IMR-90 (cell line): ENCODE measurements at regions not wholly inside any gene's neighbourhood (a gene's known extent, or its start where the extent isn't known, plus 50 kb on each side); places are given as distances from the start of the nearest gene placed in this dataset.

Experiments
- ATAC-seq: fragments of 200-7000 bp; cut with Tn5 transposase; 2 replicates; pipeline ENCODE4 v1.9.1; 2020; ENCODE audit warnings: low read depth, mild to moderate bottlenecking, moderate library complexity
- BruUV-seq: library from RNA; stranded (reverse); fragments of 400-500 nt; replicated peaks from 2 replicates; lab custom pipeline; 2021; lab: Mats Ljungman, UMichigan
- CTCF ChIA-PET: fragments of 300-600 bp; formaldehyde crosslinking; extraction: SDS; loops from one replicate; lab custom pipeline; 2021; ENCODE audit warnings: antibody characterized with exemption; lab: Yijun Ruan, JAX
- POLR2A ChIA-PET: fragments of 300-600 bp; sonication (Branson Sonifier 250); formaldehyde crosslinking; loops from one replicate; lab custom pipeline; 2022; ENCODE audit warnings: antibody characterized with exemption; ENCODE audit not compliant: unreplicated experiment; lab: Charles Lee
- DNase-seq: peaks from one replicate; pipeline ENCODE4 v3.0.0; 2013
- H2AFZ ChIP-seq: replicated peaks from 2 replicates; pipeline ENCODE3; 2013; ENCODE audit warnings: low read length, mild to moderate bottlenecking; ENCODE audit not compliant: poor library complexity
- H2AK5ac ChIP-seq: 2 replicates; pipeline ENCODE4 v1.6.1; 2013; ENCODE audit warnings: low read depth, low read length, inconsistent platforms
- H2AK9ac ChIP-seq: replicated peaks from 2 replicates; pipeline ENCODE3; 2013; ENCODE audit warnings: mild to moderate bottlenecking, low read depth, low read length, moderate library complexity; ENCODE audit not compliant: poor library complexity
- H2BK120ac ChIP-seq: 2 replicates; pipeline ENCODE4 v1.6.1; 2013; ENCODE audit warnings: low read depth, low read length, inconsistent platforms
- H2BK15ac ChIP-seq: 3 replicates; pipeline ENCODE4 v1.6.1; 2013; ENCODE audit warnings: low read depth, low read length, inconsistent platforms
- H2BK20ac ChIP-seq: 2 replicates; pipeline ENCODE4 v1.6.1; 2013; ENCODE audit warnings: low read depth, mild to moderate bottlenecking, inconsistent platforms, low read length, moderate library complexity
- H2BK5ac ChIP-seq: 2 replicates; pipeline ENCODE4 v1.6.1; 2013; ENCODE audit warnings: mild to moderate bottlenecking, low read depth, low read length, inconsistent platforms; ENCODE audit not compliant: poor library complexity, severe bottlenecking
- H3K14ac ChIP-seq: replicated peaks from 2 replicates; pipeline ENCODE4 v1.6.1; 2013; ENCODE audit warnings: low read depth, low read length, inconsistent platforms
- H3K18ac ChIP-seq: 2 replicates; pipeline ENCODE4 v1.6.1; 2013; ENCODE audit warnings: low read depth, low read length, control low read depth
- H3K23ac ChIP-seq: 2 replicates; pipeline ENCODE4 v1.6.1; 2013; ENCODE audit warnings: low read depth, low read length, inconsistent platforms
- H3K27ac ChIP-seq: 2 replicates; pipeline ENCODE4 v1.5.1; 2013; ENCODE audit warnings: mild to moderate bottlenecking, control low read depth, low read length; ENCODE audit not compliant: insufficient read depth
- H3K27me3 ChIP-seq: 2 replicates; pipeline ENCODE4 v1.6.1; 2013; ENCODE audit warnings: low read length; ENCODE audit not compliant: control insufficient read depth, insufficient read depth
- H3K36me3 ChIP-seq: 2 replicates; pipeline ENCODE4 v1.6.1; 2013; ENCODE audit warnings: low read length, mixed read lengths; ENCODE audit not compliant: control insufficient read depth, insufficient read depth
- H3K4ac ChIP-seq: 2 replicates; pipeline ENCODE4 v1.6.1; 2013; ENCODE audit warnings: low read depth, low read length, inconsistent platforms
- H3K4me1 ChIP-seq: 2 replicates; pipeline ENCODE4 v1.6.1; 2013; ENCODE audit warnings: low read length, mixed read lengths; ENCODE audit not compliant: control insufficient read depth, insufficient read depth
- H3K4me2 ChIP-seq: 2 replicates; pipeline ENCODE4 v1.6.1; 2013; ENCODE audit warnings: low read depth, mild to moderate bottlenecking, control low read depth, low read length, moderate library complexity
- H3K4me3 ChIP-seq: 2 replicates; pipeline ENCODE4 v1.5.1; 2013; ENCODE audit warnings: low read depth, mild to moderate bottlenecking, control low read depth, low read length, moderate library complexity; ENCODE audit not compliant: insufficient read depth
- H3K56ac ChIP-seq: 2 replicates; pipeline ENCODE4 v1.6.1; 2013; ENCODE audit warnings: low read length, inconsistent platforms; ENCODE audit not compliant: insufficient read depth; ENCODE audit errors: extremely low read depth
- H3K79me1 ChIP-seq, 2 experiments: 2 replicates each; pipeline ENCODE4 v1.6.1; 2013; ENCODE audit warnings: low read length in 2 of 2, inconsistent platforms in 1 of 2, low read depth in 1 of 2
- H3K9ac ChIP-seq: 2 replicates; pipeline ENCODE4 v1.6.1; 2013; ENCODE audit warnings: low read depth, low read length, control low read depth
- H3K9me1 ChIP-seq: 2 replicates; pipeline ENCODE4 v1.6.1; 2013; ENCODE audit warnings: low read length, inconsistent platforms; ENCODE audit not compliant: insufficient read depth
- H3K9me3 ChIP-seq: 2 replicates; pipeline ENCODE4 v1.6.1; 2013; ENCODE audit warnings: low read length; ENCODE audit not compliant: control insufficient read depth, insufficient read depth
- H4K20me1 ChIP-seq: 2 replicates; pipeline ENCODE4 v1.6.1; 2013; ENCODE audit warnings: low read length, inconsistent platforms; ENCODE audit not compliant: insufficient read depth
- H4K5ac ChIP-seq: 2 replicates; pipeline ENCODE4 v1.6.1; 2013; ENCODE audit warnings: mild to moderate bottlenecking, low read depth, low read length, control low read depth
- H4K8ac ChIP-seq, 2 experiments: 2 replicates each; pipeline ENCODE4 v1.6.1; 2013; ENCODE audit warnings: low read depth in 2 of 2, low read length in 2 of 2, control low read depth in 1 of 2, inconsistent platforms in 1 of 2
- H4K91ac ChIP-seq: 2 replicates; pipeline ENCODE4 v1.6.1; 2013; ENCODE audit warnings: low read depth, low read length, inconsistent platforms; ENCODE audit not compliant: insufficient read depth
- BHLHE40 ChIP-seq: fragments of 150-350 bp; IDR thresholded peaks from 2 replicates; pipeline ENCODE4 v1.6.1; 2016; ENCODE audit warnings: mild to moderate bottlenecking, low read depth, low read length
- CTCF ChIP-seq: conservative IDR thresholded peaks from 2 replicates; pipeline ENCODE4 v1.5.1; 2012; ENCODE audit warnings: mild to moderate bottlenecking, low read depth, low read length, improper control_type of control experiment
- MXI1 ChIP-seq: IDR thresholded peaks from 2 replicates; pipeline ENCODE4 v1.6.1; 2012; ENCODE audit warnings: low read depth, mild to moderate bottlenecking, low read length, moderate library complexity, borderline replicate concordance
- RCOR1 ChIP-seq: IDR thresholded peaks from 2 replicates; pipeline ENCODE4 v1.6.1; 2012; ENCODE audit warnings: mild to moderate bottlenecking, low read length, improper control_type of control experiment; ENCODE audit not compliant: insufficient replicate concordance
- WGBS, 2 experiments: methylation state at CpG; one replicate each; pipeline versions ENCODE4 v1.1.5 to v1.1.7; 2013; ENCODE audit warnings: missing lambda C conversion rate in 2 of 2; ENCODE audit not compliant: insufficient read length in 1 of 2; ENCODE audit errors: extremely low coverage in 2 of 2; 5-methylcytosine and 5-hydroxymethylcytosine counted together
- dilution Hi-C: fragments of 300-500 bp; cut with HindIII; formaldehyde crosslinking; loops from one replicate; pipeline ENCODE4 v1.14.3; 2018; ENCODE audit warnings: low sequenced_read_pairs; ENCODE audit not compliant: unreplicated experiment
- in situ Hi-C: fragments of 300-500 bp; cut with MboI; formaldehyde crosslinking; loops from 3 replicates; pipeline ENCODE4 v1.14.3; 2019; ENCODE audit warnings: low sequenced_read_pairs, inconsistent platforms, mixed read lengths
- intact Hi-C: fragments of 100-400 bp; cut with micrococcal nuclease; formaldehyde crosslinking; loops from 2 replicates; pipeline ENCODE4 v1.10.0; 2022
- TF ChIP-seq, protein P1 (sequence below): fragments of 150-350 bp; IDR thresholded peaks from 2 replicates; pipeline ENCODE4 v1.6.1; 2016; ENCODE audit warnings: low read depth, mild to moderate bottlenecking, low read length, moderate library complexity, borderline replicate concordance

DNA sequence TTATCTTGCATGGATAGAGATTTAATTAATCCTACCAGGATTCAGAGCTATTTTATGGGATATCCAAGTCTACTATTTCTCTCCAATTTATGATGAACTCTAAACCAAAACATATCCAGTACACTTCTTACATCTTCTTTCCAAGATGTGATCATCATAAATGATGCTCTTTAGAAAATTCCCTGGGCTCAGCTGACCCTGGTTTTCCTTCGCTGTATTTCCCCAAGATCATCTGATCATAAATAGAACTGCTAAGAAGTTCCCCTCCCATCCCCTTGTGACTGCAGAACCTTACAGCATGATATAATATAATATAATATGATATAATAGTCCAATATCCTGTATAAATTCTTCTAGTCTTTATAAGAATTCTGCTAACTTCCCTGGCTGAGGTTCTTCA lies 114.6 kb upstream of the LYZL2 start:
- peak overlapping the region; percentile 94; the same call in 1 of the 2 replicates for H2BK120ac ChIP-seq
- in situ Hi-C loops (loop anchor here (10.0 kb wide), 2 partner anchors 761 to 1071 kb away; no protein-coding TSS in a partner anchor), intact Hi-C loops (no loop called here), dilution Hi-C loops (no loop called here)
- H3K4me1 ChIP-seq: peaks cover 8% of the 10 kb centered on the region
- no peak overlapping the region for H2AK9ac ChIP-seq
- peak overlapping the region; percentile 91 for H3K4ac ChIP-seq
- ChIA-PET CTCF (no interaction called here), POLR2A (no interaction called here)
- no peaks in the 10 kb centered on the region for H3K9me3 ChIP-seq
- BruUV-seq: no TSS peak
- H2BK15ac ChIP-seq: peak overlapping the region; percentile 96; the same call in 2 of the 3 replicates
- H3K79me1 ChIP-seq: no peaks in the 10 kb centered on the region
- H2AK5ac ChIP-seq: peak overlapping the region; percentile 99; the same call in 1 of the 2 replicates
- no peak overlapping the region for H3K9ac ChIP-seq
- peak overlapping the region; percentile 91 for H3K18ac ChIP-seq
- peak overlapping the region; percentile 85 for H2BK5ac ChIP-seq
- peak overlapping the region; percentile 67 to 75; a peak in 3 of 4 replicates for H4K8ac ChIP-seq
- peak overlapping the region; percentile 87 for H2BK20ac ChIP-seq
- no peak overlapping the region for H3K23ac ChIP-seq
- H2AFZ ChIP-seq: no peak overlapping the region
- H3K36me3 ChIP-seq: no peaks in the 10 kb centered on the region
- no CpG with 5 or more reads among the region's 1 CpG for WGBS, 2 experiments
- H3K4me3 ChIP-seq: no peak overlapping the region
- peak overlapping the region; percentile 78 for H4K91ac ChIP-seq
- no peaks in the 10 kb centered on the region for H4K20me1 ChIP-seq
- peak overlapping the region; percentile 96 for H3K14ac ChIP-seq
- H3K4me2 ChIP-seq: no peak overlapping the region
- H3K27me3 ChIP-seq: no peaks in the 10 kb centered on the region
- H3K56ac ChIP-seq: no peak overlapping the region
- ATAC-seq: peak; percentile 28
- peak overlapping the region; percentile 98 for H4K5ac ChIP-seq
- TF ChIP-seq RCOR1 (no peak), BHLHE40 (no peak), MXI1 (no peak), CTCF (no peak)
- TF ChIP-seq, protein P1, sequence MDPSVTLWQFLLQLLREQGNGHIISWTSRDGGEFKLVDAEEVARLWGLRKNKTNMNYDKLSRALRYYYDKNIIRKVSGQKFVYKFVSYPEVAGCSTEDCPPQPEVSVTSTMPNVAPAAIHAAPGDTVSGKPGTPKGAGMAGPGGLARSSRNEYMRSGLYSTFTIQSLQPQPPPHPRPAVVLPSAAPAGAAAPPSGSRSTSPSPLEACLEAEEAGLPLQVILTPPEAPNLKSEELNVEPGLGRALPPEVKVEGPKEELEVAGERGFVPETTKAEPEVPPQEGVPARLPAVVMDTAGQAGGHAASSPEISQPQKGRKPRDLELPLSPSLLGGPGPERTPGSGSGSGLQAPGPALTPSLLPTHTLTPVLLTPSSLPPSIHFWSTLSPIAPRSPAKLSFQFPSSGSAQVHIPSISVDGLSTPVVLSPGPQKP: no peak
- peak overlapping the region; percentile 88; the same call in 1 of the 2 replicates for H3K27ac ChIP-seq
- H3K9me1 ChIP-seq: peaks cover 9% of the 10 kb centered on the region
- no peak for DNase-seq
